ENCODE measurements at regions not wholly inside any gene's neighbourhood (a gene's known extent, or its start where the extent isn't known, plus 50 kb on each side); places are given as distances from the start of the nearest gene placed in this dataset.

- Histone ChIP-seq H3K4me1 (ENCODE audit: control insufficient read depth, low read length) (no peaks in the 10 kb centered on the region), H3K4me2 (ENCODE audit: low read length) (no peak overlapping the region), H3K36me3 (ENCODE audit: control insufficient read depth, low read length) (no peaks in the 10 kb centered on the region), H3K27ac (ENCODE audit: low read depth, low read length) (no peak overlapping the region), H3K79me2 (ENCODE audit: control insufficient read depth, low read length) (no peaks in the 10 kb centered on the region), H3K27me3 (ENCODE audit: control insufficient read depth, low read length) (no peaks in the 10 kb centered on the region), H3K4me3 (ENCODE audit: low read length) (no peak overlapping the region), H3K9me2 (replicated peaks; ENCODE audit: control insufficient read depth, low read length) (no peaks in the 10 kb centered on the region), H3K9me3 (ENCODE audit: control insufficient read depth, insufficient read depth, low read length) (no peaks in the 10 kb centered on the region), H3F3A (ENCODE audit: control insufficient read depth, insufficient read depth) (no peaks in the 10 kb centered on the region), H4K20me1 (ENCODE audit: control insufficient read depth, insufficient read depth, low read depth, low read length) (peaks cover 3% of the 10 kb centered on the region; the same call in 1 of the 2 replicates)
- TF ChIP-seq CTCF (IDR thresholded peaks at IDR 0.05; ENCODE audit: low read depth, low read length, poor library complexity, severe bottlenecking), result no peak
- no peak for TF ChIP-seq EZH2phosphoT487 (IDR thresholded peaks at IDR 0.05; ENCODE audit: borderline replicate concordance, low read length)
These were observed 71.2 kb upstream of the IQSEC1 start for GRCh38 chr3:13144163-13145023.

GRCh38 chr3:13143381-13144004, 70.3 kb upstream of the IQSEC1 start:
- Histone ChIP-seq H3K27me3 (ENCODE audit: control insufficient read depth, low read length) (peaks cover 2% of the 10 kb centered on the region; the same call in 1 of the 2 replicates), H3K79me2 (ENCODE audit: control insufficient read depth, low read length) (no peaks in the 10 kb centered on the region), H3K4me2 (ENCODE audit: low read length) (no peak overlapping the region), H3K4me3 (ENCODE audit: low read length) (no peak overlapping the region), H4K20me1 (ENCODE audit: control insufficient read depth, insufficient read depth, low read depth, low read length) (peaks cover 3% of the 10 kb centered on the region; the same call in 1 of the 2 replicates), H3K27ac (ENCODE audit: low read depth, low read length) (no peak overlapping the region), H3K36me3 (ENCODE audit: control insufficient read depth, low read length) (no peaks in the 10 kb centered on the region), H3K9me3 (ENCODE audit: control insufficient read depth, insufficient read depth, low read length) (no peaks in the 10 kb centered on the region), H3K9me2 (replicated peaks; ENCODE audit: control insufficient read depth, low read length) (no peaks in the 10 kb centered on the region), H3K4me1 (ENCODE audit: control insufficient read depth, low read length) (no peaks in the 10 kb centered on the region), H3F3A (ENCODE audit: control insufficient read depth, insufficient read depth) (no peaks in the 10 kb centered on the region)
- TF ChIP-seq CTCF (IDR thresholded peaks at IDR 0.05; ENCODE audit: low read depth, low read length, poor library complexity, severe bottlenecking), result no peak
- no peak for TF ChIP-seq EZH2phosphoT487 (IDR thresholded peaks at IDR 0.05; ENCODE audit: borderline replicate concordance, low read length)

- H3K4me3 ChIP-seq (ENCODE audit: low read length), result no peak overlapping the region
- H3K27me3 ChIP-seq (ENCODE audit: control insufficient read depth, low read length), result peaks cover 2% of the 10 kb centered on the region; the same call in 1 of the 2 replicates
- no peak for TF ChIP-seq CTCF (IDR thresholded peaks at IDR 0.05; ENCODE audit: low read depth, low read length, poor library complexity, severe bottlenecking)
- H3K4me2 ChIP-seq (ENCODE audit: low read length), result no peak overlapping the region
- H3K79me2 ChIP-seq (ENCODE audit: control insufficient read depth, low read length), result no peaks in the 10 kb centered on the region
- peaks cover 3% of the 10 kb centered on the region; the same call in 1 of the 2 replicates for H4K20me1 ChIP-seq (ENCODE audit: control insufficient read depth, insufficient read depth, low read depth, low read length)
- no peaks in the 10 kb centered on the region for H3F3A ChIP-seq (ENCODE audit: control insufficient read depth, insufficient read depth)
- H3K9me2 ChIP-seq (replicated peaks; ENCODE audit: control insufficient read depth, low read length), result no peaks in the 10 kb centered on the region
- H3K36me3 ChIP-seq (ENCODE audit: control insufficient read depth, low read length), result no peaks in the 10 kb centered on the region
- no peaks in the 10 kb centered on the region for H3K4me1 ChIP-seq (ENCODE audit: control insufficient read depth, low read length)
- no peak overlapping the region for H3K27ac ChIP-seq (ENCODE audit: low read depth, low read length)
- no peaks in the 10 kb centered on the region for H3K9me3 ChIP-seq (ENCODE audit: control insufficient read depth, insufficient read depth, low read length)
These were observed 69.5 kb upstream of the IQSEC1 start for GRCh38 chr3:13142552-13143380.
